D721Med (cell line): ENCODE measurements at regions not wholly inside any gene's neighbourhood (a gene's known extent, or its start where the extent isn't known, plus 50 kb on each side); places are given as distances from the start of the nearest gene placed in this dataset.

Source experiments
- DNase-seq: peaks from one replicate; pipeline ENCODE4 v3.0.0; 2011; ENCODE audit warnings: low spot score; ENCODE audit not compliant: insufficient read length
- FAIRE-seq: peaks from 2 replicates; lab custom pipeline; 2011; peaks lifted over from hg19 to GRCh38; lab: Jason Lieb, UNC
- CTCF ChIP-seq: IDR thresholded peaks from 2 replicates; pipeline ENCODE4 v1.5.1; 2012; ENCODE audit warnings: mild to moderate bottlenecking, control low read depth; ENCODE audit not compliant: insufficient read depth; ENCODE audit errors: missing control alignments

- DNase-seq (no peak), FAIRE-seq (no peak)
- TF ChIP-seq CTCF: no peak
These were observed 440.6 kb downstream of the MCTP2 start for GRCh38 chr15:94671858-94672532.

- no peak for TF ChIP-seq CTCF
- DNase-seq (no peak), FAIRE-seq (no peak)
These were observed 442.4 kb downstream of the MCTP2 start for GRCh38 chr15:94673801-94674200.

- no peak for TF ChIP-seq CTCF
- no peak for DNase-seq
- FAIRE-seq: no peak
These were observed 442.9 kb downstream of the MCTP2 start for GRCh38 chr15:94674296-94674695.

- TF ChIP-seq CTCF: no peak
- FAIRE-seq: no peak
These were observed 445.9 kb downstream of the MCTP2 start for GRCh38 chr15:94677202-94677790.

GRCh38 chr15:94682171-94682570 is 450.8 kb downstream of the MCTP2 start:
- no peak for DNase-seq
- no peak for TF ChIP-seq CTCF
- FAIRE-seq: no peak

More at GRCh38 chr15:94677202-94677790, 445.9 kb downstream of the MCTP2 start:
- no peak for DNase-seq

GRCh38 chr15:94683902-94684301 is 452.5 kb downstream of the MCTP2 start:
- FAIRE-seq: no peak
- no peak for TF ChIP-seq CTCF
- DNase-seq: no peak

- TF ChIP-seq CTCF: no peak
- FAIRE-seq: no peak
- no peak for DNase-seq
These were observed 459.8 kb downstream of the MCTP2 start for GRCh38 chr15:94691169-94691568.
